ENCODE measurements at regions not wholly inside any gene's neighbourhood (a gene's known extent, or its start where the extent isn't known, plus 50 kb on each side); places are given as distances from the start of the nearest gene placed in this dataset.

GRCh38 chr3:161585922-161586321 lies 89.3 kb downstream of the OTOL1 start:
- TF ChIP-seq, protein P1, sequence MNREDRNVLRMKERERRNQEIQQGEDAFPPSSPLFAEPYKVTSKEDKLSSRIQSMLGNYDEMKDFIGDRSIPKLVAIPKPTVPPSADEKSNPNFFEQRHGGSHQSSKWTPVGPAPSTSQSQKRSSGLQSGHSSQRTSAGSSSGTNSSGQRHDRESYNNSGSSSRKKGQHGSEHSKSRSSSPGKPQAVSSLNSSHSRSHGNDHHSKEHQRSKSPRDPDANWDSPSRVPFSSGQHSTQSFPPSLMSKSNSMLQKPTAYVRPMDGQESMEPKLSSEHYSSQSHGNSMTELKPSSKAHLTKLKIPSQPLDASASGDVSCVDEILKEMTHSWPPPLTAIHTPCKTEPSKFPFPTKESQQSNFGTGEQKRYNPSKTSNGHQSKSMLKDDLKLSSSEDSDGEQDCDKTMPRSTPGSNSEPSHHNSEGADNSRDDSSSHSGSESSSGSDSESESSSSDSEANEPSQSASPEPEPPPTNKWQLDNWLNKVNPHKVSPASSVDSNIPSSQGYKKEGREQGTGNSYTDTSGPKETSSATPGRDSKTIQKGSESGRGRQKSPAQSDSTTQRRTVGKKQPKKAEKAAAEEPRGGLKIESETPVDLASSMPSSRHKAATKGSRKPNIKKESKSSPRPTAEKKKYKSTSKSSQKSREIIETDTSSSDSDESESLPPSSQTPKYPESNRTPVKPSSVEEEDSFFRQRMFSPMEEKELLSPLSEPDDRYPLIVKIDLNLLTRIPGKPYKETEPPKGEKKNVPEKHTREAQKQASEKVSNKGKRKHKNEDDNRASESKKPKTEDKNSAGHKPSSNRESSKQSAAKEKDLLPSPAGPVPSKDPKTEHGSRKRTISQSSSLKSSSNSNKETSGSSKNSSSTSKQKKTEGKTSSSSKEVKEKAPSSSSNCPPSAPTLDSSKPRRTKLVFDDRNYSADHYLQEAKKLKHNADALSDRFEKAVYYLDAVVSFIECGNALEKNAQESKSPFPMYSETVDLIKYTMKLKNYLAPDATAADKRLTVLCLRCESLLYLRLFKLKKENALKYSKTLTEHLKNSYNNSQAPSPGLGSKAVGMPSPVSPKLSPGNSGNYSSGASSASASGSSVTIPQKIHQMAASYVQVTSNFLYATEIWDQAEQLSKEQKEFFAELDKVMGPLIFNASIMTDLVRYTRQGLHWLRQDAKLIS (CRISPR knock-in tag; IDR thresholded peaks at IDR 0.05): no peak
- no peak for TF ChIP-seq POLR2AphosphoS5 (IDR thresholded peaks at IDR 0.05; ENCODE audit: low read depth, low read length)

Data from HepG2 (cell line).